H1 (cell line): ENCODE measurements at regions not wholly inside any gene's neighbourhood (a gene's known extent, or its start where the extent isn't known, plus 50 kb on each side); places are given as distances from the start of the nearest gene placed in this dataset.
A peak's percentile ranks its signal among the peaks of the same experiment; 100 is the strongest.

Experiments used
- EP300 ChIP-seq, 2 experiments: IDR thresholded peaks; 1 replicate in 1 of 2; 2 replicates in 1 of 2; pipeline ENCODE4 v1.6.1; 2011 to 2012; ENCODE audit warnings: low read depth in 2 of 2, low read length in 2 of 2, mild to moderate bottlenecking in 2 of 2, borderline replicate concordance in 1 of 2, inconsistent platforms in 1 of 2, moderate library complexity in 1 of 2
- JUN ChIP-seq: IDR thresholded peaks from 2 replicates; pipeline ENCODE4 v1.6.1; 2011; ENCODE audit warnings: low read depth, mild to moderate bottlenecking, improper control_type of control experiment, low read length
- PHF8 ChIP-seq: fragments of 200-600 bp; sonication (generic); conservative IDR thresholded peaks from 2 replicates; pipeline ENCODE4 v1.7.1; 2012; ENCODE audit warnings: low read depth, mild to moderate bottlenecking, inconsistent platforms, low read length, moderate library complexity
- RNF2 ChIP-seq: fragments of 200-900, 300-1000 bp; sonication (generic); IDR thresholded peaks from 2 replicates; pipeline ENCODE4 v1.7.1; 2016; ENCODE audit warnings: borderline replicate concordance, low read depth, mild to moderate bottlenecking, antibody characterized with exemption, low read length; ENCODE audit not compliant: poor library complexity, severe bottlenecking; ENCODE audit errors: missing control alignments
- USF2 ChIP-seq: IDR thresholded peaks from 2 replicates; pipeline ENCODE4 v1.6.1; 2011; ENCODE audit warnings: low read length, improper control_type of control experiment
- TF ChIP-seq, protein P1 (sequence below): fragments of 300-600 bp; sonication (generic); IDR thresholded peaks from 2 replicates; pipeline ENCODE4 v1.7.1; 2012; ENCODE audit warnings: low read length, moderate library complexity, mild to moderate bottlenecking, inconsistent platforms; ENCODE audit not compliant: insufficient replicate concordance
- TF ChIP-seq, protein P2 (sequence below), 3 experiments: IDR thresholded peaks; 1 replicate in 2 of 3; 2 replicates in 1 of 3; pipeline versions ENCODE4 v1.5.1 to v1.6.1; 2011; ENCODE audit warnings: low read length in 3 of 3, mild to moderate bottlenecking in 3 of 3, inconsistent platforms in 2 of 3, low read depth in 1 of 3, moderate library complexity in 1 of 3; ENCODE audit not compliant: insufficient read depth in 1 of 3; ENCODE audit errors: control extremely low read depth in 1 of 3

DNA sequence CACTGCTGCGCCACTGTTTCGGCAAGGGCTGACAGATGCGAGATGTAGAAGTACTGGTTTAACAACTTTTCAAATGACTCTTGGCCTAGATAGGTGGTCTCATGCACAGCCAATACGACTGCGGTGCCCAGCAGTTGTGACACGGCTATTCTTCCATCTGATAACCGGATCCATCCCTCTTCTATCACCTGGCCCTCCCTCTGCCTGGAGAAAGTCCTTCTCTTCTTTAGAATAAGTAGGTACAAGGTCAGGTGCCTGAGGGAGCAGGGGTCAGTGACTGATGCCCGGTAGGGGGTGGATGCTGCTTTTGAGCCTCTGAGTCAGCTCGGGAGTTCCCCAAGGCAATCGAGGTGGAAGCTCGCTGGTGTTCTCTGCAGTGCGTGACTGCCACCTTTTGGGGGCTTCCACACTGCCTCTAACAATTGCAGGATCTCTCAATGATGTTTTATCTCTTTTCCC lies 166.8 kb upstream of the GRIK2 start (continued):
- TF ChIP-seq RNF2 (no peak), EP300 (IDR thresholded peaks at IDR 0.05; ENCODE audit: borderline replicate concordance in 1 of 2, low read depth in 2 of 2, low read length in 2 of 2) (no peak), JUN (no peak), PHF8 (no peak), USF2 (no peak)
- TF ChIP-seq, protein P1, sequence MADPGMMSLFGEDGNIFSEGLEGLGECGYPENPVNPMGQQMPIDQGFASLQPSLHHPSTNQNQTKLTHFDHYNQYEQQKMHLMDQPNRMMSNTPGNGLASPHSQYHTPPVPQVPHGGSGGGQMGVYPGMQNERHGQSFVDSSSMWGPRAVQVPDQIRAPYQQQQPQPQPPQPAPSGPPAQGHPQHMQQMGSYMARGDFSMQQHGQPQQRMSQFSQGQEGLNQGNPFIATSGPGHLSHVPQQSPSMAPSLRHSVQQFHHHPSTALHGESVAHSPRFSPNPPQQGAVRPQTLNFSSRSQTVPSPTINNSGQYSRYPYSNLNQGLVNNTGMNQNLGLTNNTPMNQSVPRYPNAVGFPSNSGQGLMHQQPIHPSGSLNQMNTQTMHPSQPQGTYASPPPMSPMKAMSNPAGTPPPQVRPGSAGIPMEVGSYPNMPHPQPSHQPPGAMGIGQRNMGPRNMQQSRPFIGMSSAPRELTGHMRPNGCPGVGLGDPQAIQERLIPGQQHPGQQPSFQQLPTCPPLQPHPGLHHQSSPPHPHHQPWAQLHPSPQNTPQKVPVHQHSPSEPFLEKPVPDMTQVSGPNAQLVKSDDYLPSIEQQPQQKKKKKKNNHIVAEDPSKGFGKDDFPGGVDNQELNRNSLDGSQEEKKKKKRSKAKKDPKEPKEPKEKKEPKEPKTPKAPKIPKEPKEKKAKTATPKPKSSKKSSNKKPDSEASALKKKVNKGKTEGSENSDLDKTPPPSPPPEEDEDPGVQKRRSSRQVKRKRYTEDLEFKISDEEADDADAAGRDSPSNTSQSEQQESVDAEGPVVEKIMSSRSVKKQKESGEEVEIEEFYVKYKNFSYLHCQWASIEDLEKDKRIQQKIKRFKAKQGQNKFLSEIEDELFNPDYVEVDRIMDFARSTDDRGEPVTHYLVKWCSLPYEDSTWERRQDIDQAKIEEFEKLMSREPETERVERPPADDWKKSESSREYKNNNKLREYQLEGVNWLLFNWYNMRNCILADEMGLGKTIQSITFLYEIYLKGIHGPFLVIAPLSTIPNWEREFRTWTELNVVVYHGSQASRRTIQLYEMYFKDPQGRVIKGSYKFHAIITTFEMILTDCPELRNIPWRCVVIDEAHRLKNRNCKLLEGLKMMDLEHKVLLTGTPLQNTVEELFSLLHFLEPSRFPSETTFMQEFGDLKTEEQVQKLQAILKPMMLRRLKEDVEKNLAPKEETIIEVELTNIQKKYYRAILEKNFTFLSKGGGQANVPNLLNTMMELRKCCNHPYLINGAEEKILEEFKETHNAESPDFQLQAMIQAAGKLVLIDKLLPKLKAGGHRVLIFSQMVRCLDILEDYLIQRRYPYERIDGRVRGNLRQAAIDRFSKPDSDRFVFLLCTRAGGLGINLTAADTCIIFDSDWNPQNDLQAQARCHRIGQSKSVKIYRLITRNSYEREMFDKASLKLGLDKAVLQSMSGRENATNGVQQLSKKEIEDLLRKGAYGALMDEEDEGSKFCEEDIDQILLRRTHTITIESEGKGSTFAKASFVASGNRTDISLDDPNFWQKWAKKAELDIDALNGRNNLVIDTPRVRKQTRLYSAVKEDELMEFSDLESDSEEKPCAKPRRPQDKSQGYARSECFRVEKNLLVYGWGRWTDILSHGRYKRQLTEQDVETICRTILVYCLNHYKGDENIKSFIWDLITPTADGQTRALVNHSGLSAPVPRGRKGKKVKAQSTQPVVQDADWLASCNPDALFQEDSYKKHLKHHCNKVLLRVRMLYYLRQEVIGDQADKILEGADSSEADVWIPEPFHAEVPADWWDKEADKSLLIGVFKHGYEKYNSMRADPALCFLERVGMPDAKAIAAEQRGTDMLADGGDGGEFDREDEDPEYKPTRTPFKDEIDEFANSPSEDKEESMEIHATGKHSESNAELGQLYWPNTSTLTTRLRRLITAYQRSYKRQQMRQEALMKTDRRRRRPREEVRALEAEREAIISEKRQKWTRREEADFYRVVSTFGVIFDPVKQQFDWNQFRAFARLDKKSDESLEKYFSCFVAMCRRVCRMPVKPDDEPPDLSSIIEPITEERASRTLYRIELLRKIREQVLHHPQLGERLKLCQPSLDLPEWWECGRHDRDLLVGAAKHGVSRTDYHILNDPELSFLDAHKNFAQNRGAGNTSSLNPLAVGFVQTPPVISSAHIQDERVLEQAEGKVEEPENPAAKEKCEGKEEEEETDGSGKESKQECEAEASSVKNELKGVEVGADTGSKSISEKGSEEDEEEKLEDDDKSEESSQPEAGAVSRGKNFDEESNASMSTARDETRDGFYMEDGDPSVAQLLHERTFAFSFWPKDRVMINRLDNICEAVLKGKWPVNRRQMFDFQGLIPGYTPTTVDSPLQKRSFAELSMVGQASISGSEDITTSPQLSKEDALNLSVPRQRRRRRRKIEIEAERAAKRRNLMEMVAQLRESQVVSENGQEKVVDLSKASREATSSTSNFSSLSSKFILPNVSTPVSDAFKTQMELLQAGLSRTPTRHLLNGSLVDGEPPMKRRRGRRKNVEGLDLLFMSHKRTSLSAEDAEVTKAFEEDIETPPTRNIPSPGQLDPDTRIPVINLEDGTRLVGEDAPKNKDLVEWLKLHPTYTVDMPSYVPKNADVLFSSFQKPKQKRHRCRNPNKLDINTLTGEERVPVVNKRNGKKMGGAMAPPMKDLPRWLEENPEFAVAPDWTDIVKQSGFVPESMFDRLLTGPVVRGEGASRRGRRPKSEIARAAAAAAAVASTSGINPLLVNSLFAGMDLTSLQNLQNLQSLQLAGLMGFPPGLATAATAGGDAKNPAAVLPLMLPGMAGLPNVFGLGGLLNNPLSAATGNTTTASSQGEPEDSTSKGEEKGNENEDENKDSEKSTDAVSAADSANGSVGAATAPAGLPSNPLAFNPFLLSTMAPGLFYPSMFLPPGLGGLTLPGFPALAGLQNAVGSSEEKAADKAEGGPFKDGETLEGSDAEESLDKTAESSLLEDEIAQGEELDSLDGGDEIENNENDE = no peak
- TF ChIP-seq, protein P2, sequence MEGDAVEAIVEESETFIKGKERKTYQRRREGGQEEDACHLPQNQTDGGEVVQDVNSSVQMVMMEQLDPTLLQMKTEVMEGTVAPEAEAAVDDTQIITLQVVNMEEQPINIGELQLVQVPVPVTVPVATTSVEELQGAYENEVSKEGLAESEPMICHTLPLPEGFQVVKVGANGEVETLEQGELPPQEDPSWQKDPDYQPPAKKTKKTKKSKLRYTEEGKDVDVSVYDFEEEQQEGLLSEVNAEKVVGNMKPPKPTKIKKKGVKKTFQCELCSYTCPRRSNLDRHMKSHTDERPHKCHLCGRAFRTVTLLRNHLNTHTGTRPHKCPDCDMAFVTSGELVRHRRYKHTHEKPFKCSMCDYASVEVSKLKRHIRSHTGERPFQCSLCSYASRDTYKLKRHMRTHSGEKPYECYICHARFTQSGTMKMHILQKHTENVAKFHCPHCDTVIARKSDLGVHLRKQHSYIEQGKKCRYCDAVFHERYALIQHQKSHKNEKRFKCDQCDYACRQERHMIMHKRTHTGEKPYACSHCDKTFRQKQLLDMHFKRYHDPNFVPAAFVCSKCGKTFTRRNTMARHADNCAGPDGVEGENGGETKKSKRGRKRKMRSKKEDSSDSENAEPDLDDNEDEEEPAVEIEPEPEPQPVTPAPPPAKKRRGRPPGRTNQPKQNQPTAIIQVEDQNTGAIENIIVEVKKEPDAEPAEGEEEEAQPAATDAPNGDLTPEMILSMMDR (IDR thresholded peaks at IDR 0.05; ENCODE audit: control extremely low read depth in 1 of 3, insufficient read depth in 1 of 3, low read depth in 1 of 3, low read length in 3 of 3) = peak; percentile 71 to 82 (median 80)
